Activated naive CD8-positive, alpha-beta T cell treated with anti-CD3 and anti-CD28 coated beads for 36 hours (primary cell): ENCODE measurements at regions not wholly inside any gene's neighbourhood (a gene's known extent, or its start where the extent isn't known, plus 50 kb on each side); places are given as distances from the start of the nearest gene placed in this dataset.
"Not testable (repeated sequence)": the region's sequence is repeated elsewhere in the genome, so short reads cannot be mapped to it uniquely, and the experiment has no call there.

Experiments used
- DNase-seq: peaks from one replicate; pipeline ENCODE4 v3.0.0; 2021
- H3K27ac Mint-ChIP-seq: one replicate; pipeline ENCODE4 v1.8.0; 2022; ENCODE audit warnings: mild to moderate bottlenecking, moderate library complexity, mixed read lengths
- H3K27me3 Mint-ChIP-seq: one replicate; pipeline ENCODE4 v1.8.0; 2022; ENCODE audit warnings: mild to moderate bottlenecking, mixed read lengths
- H3K36me3 Mint-ChIP-seq: one replicate; pipeline ENCODE4 v1.8.0; 2021; ENCODE audit warnings: mild to moderate bottlenecking, mixed read lengths
- H3K4me1 Mint-ChIP-seq: one replicate; pipeline ENCODE4 v1.8.0; 2021; ENCODE audit warnings: mixed read lengths
- H3K4me3 Mint-ChIP-seq: one replicate; pipeline ENCODE4 v1.8.0; 2022; ENCODE audit warnings: mild to moderate bottlenecking, moderate library complexity, mixed read lengths
- H3K9me3 Mint-ChIP-seq: one replicate; pipeline ENCODE4 v1.8.0; 2022; ENCODE audit warnings: mixed read lengths

GRCh38 chr1:115544131-115544530 is 97.6 kb upstream of the VANGL1 start:
- H3K4me1 Mint-ChIP-seq, result no peaks in the 10 kb centered on the region
- no peak overlapping the region for H3K27ac Mint-ChIP-seq
- H3K9me3 Mint-ChIP-seq, result no peaks in the 10 kb centered on the region
- no peaks in the 10 kb centered on the region for H3K36me3 Mint-ChIP-seq
- no peak for DNase-seq
- H3K4me3 Mint-ChIP-seq, result no peak overlapping the region
- H3K27me3 Mint-ChIP-seq, result peaks cover 8% of the 10 kb centered on the region

GRCh38 chr1:115543247-115543646 is 98.5 kb upstream of the VANGL1 start:
- Mint-ChIP-seq H3K4me3 (no peak overlapping the region), H3K27me3 (peaks cover 8% of the 10 kb centered on the region), H3K4me1 (no peaks in the 10 kb centered on the region), H3K27ac (no peak overlapping the region), H3K9me3 (no peaks in the 10 kb centered on the region), H3K36me3 (no peaks in the 10 kb centered on the region)
- DNase-seq, result no peak

GRCh38 chr1:115539736-115540135 is 102.0 kb upstream of the VANGL1 start:
- no peak for DNase-seq
- no peaks in the 10 kb centered on the region for H3K4me1 Mint-ChIP-seq
- no peaks in the 10 kb centered on the region for H3K36me3 Mint-ChIP-seq
- H3K27ac Mint-ChIP-seq, result no peak overlapping the region
- no peak overlapping the region for H3K4me3 Mint-ChIP-seq
- no peaks in the 10 kb centered on the region for H3K9me3 Mint-ChIP-seq
- H3K27me3 Mint-ChIP-seq, result peaks cover 8% of the 10 kb centered on the region

- Mint-ChIP-seq H3K4me1 (no peaks in the 10 kb centered on the region), H3K27me3 (peaks cover 6% of the 10 kb centered on the region), H3K36me3 (no peaks in the 10 kb centered on the region), H3K4me3 (no peak overlapping the region), H3K27ac (no peak overlapping the region), H3K9me3 (no peaks in the 10 kb centered on the region)
- DNase-seq, result no peak
These were observed 102.7 kb upstream of the VANGL1 start for GRCh38 chr1:115539061-115539460.

GRCh38 chr1:115538579-115538978 is 103.2 kb upstream of the VANGL1 start:
- Mint-ChIP-seq H3K27me3 (peaks cover 4% of the 10 kb centered on the region), H3K27ac (no peak overlapping the region), H3K4me1 (no peaks in the 10 kb centered on the region), H3K36me3 (no peaks in the 10 kb centered on the region), H3K4me3 (no peak overlapping the region), H3K9me3 (no peaks in the 10 kb centered on the region)
- DNase-seq, result no peak

- Mint-ChIP-seq H3K4me1 (no peaks in the 10 kb centered on the region), H3K36me3 (no peaks in the 10 kb centered on the region), H3K27me3 (no peaks in the 10 kb centered on the region), H3K9me3 (no peaks in the 10 kb centered on the region), H3K4me3 (no peak overlapping the region), H3K27ac (no peak overlapping the region)
- DNase-seq, result no peak
These were observed 104.4 kb upstream of the VANGL1 start for GRCh38 chr1:115537415-115537814.

- Mint-ChIP-seq H3K27ac (no peak overlapping the region), H3K4me3 (no peak overlapping the region), H3K9me3 (no peaks in the 10 kb centered on the region), H3K36me3 (no peaks in the 10 kb centered on the region), H3K4me1 (peaks cover 1% of the 10 kb centered on the region), H3K27me3 (no peaks in the 10 kb centered on the region)
- DNase-seq, result no peak
These were observed 105.4 kb upstream of the VANGL1 start for GRCh38 chr1:115536279-115536816.

GRCh38 chr1:115534106-115534505 is 107.7 kb upstream of the VANGL1 start:
- no peak overlapping the region for H3K4me3 Mint-ChIP-seq
- peaks cover 1% of the 10 kb centered on the region for H3K4me1 Mint-ChIP-seq
- H3K27ac Mint-ChIP-seq, result no peak overlapping the region
- H3K36me3 Mint-ChIP-seq, result no peaks in the 10 kb centered on the region
- H3K9me3 Mint-ChIP-seq, result no peaks in the 10 kb centered on the region
- H3K27me3 Mint-ChIP-seq, result no peaks in the 10 kb centered on the region
- no peak for DNase-seq

GRCh38 chr1:115531631-115532264 is 110.0 kb upstream of the VANGL1 start:
- no peaks in the 10 kb centered on the region for H3K27me3 Mint-ChIP-seq
- no peaks in the 10 kb centered on the region for H3K9me3 Mint-ChIP-seq
- no peak for DNase-seq
- peaks cover 1% of the 10 kb centered on the region for H3K4me1 Mint-ChIP-seq
- H3K36me3 Mint-ChIP-seq, result no peaks in the 10 kb centered on the region
- H3K4me3 Mint-ChIP-seq, result no peak overlapping the region
- H3K27ac Mint-ChIP-seq, result no peak overlapping the region

- Mint-ChIP-seq H3K27me3 (no peaks in the 10 kb centered on the region), H3K4me1 (peaks cover 1% of the 10 kb centered on the region), H3K9me3 (no peaks in the 10 kb centered on the region), H3K27ac (no peak overlapping the region), H3K4me3 (no peak overlapping the region), H3K36me3 (no peaks in the 10 kb centered on the region)
- no peak for DNase-seq
These were observed 111.4 kb upstream of the VANGL1 start for GRCh38 chr1:115530407-115530806.

- Mint-ChIP-seq H3K27me3 (no peaks in the 10 kb centered on the region), H3K4me3 (no peak overlapping the region)
These were observed 112.4 kb upstream of the VANGL1 start for GRCh38 chr1:115529216-115529897.

GRCh38 chr1:115528336-115528735 is 113.4 kb upstream of the VANGL1 start:
- not testable (repeated sequence) for H3K4me3 Mint-ChIP-seq, H3K27me3 Mint-ChIP-seq, DNase-seq, H3K9me3 Mint-ChIP-seq, H3K4me1 Mint-ChIP-seq, H3K36me3 Mint-ChIP-seq, H3K27ac Mint-ChIP-seq

More at GRCh38 chr1:115529216-115529897, 112.4 kb upstream of the VANGL1 start:
- Mint-ChIP-seq H3K36me3 (no peaks in the 10 kb centered on the region), H3K4me1 (peaks cover 1% of the 10 kb centered on the region), H3K9me3 (no peaks in the 10 kb centered on the region), H3K27ac (no peak overlapping the region)
- no peak for DNase-seq

GRCh38 chr1:115527746-115528145 is 114.0 kb upstream of the VANGL1 start:
- no peak overlapping the region for H3K4me3 Mint-ChIP-seq
- peaks cover 1% of the 10 kb centered on the region for H3K4me1 Mint-ChIP-seq
- no peaks in the 10 kb centered on the region for H3K9me3 Mint-ChIP-seq
- no peak for DNase-seq
- H3K27ac Mint-ChIP-seq, result no peak overlapping the region
- H3K36me3 Mint-ChIP-seq, result no peaks in the 10 kb centered on the region
- no peaks in the 10 kb centered on the region for H3K27me3 Mint-ChIP-seq

- Mint-ChIP-seq H3K27ac (no peak overlapping the region), H3K27me3 (no peaks in the 10 kb centered on the region)
These were observed 114.9 kb upstream of the VANGL1 start for GRCh38 chr1:115526900-115527299.

GRCh38 chr1:115524236-115524635 is 117.5 kb upstream of the VANGL1 start:
- peaks cover 12% of the 10 kb centered on the region for H3K27me3 Mint-ChIP-seq
- no peaks in the 10 kb centered on the region for H3K9me3 Mint-ChIP-seq
- no peak for DNase-seq
- H3K27ac Mint-ChIP-seq, result no peak overlapping the region
- no peak overlapping the region for H3K4me3 Mint-ChIP-seq
- no peaks in the 10 kb centered on the region for H3K36me3 Mint-ChIP-seq
- H3K4me1 Mint-ChIP-seq, result no peaks in the 10 kb centered on the region

More at GRCh38 chr1:115526900-115527299, 114.9 kb upstream of the VANGL1 start:
- DNase-seq, result no peak
- Mint-ChIP-seq H3K9me3 (no peaks in the 10 kb centered on the region), H3K4me3 (no peak overlapping the region), H3K36me3 (no peaks in the 10 kb centered on the region), H3K4me1 (no peaks in the 10 kb centered on the region)

- Mint-ChIP-seq H3K27me3 (peaks cover 15% of the 10 kb centered on the region), H3K4me1 (no peaks in the 10 kb centered on the region)
These were observed 119.4 kb upstream of the VANGL1 start for GRCh38 chr1:115522386-115522785.

More at GRCh38 chr1:115522386-115522785, 119.4 kb upstream of the VANGL1 start:
- H3K36me3 Mint-ChIP-seq, result no peaks in the 10 kb centered on the region
- H3K4me3 Mint-ChIP-seq, result no peak overlapping the region
- H3K9me3 Mint-ChIP-seq, result no peaks in the 10 kb centered on the region
- no peak overlapping the region for H3K27ac Mint-ChIP-seq
- DNase-seq, result no peak
